H1 (cell line): ENCODE measurements at regions not wholly inside any gene's neighbourhood (a gene's known extent, or its start where the extent isn't known, plus 50 kb on each side); places are given as distances from the start of the nearest gene placed in this dataset.

Experiments used
- CTCF ChIA-PET: fragments of 300-600 bp; sonication (Branson Sonifier 250); formaldehyde crosslinking; loops from one replicate; lab custom pipeline; 2021; ENCODE audit not compliant: partially characterized antibody; lab: Charles Lee
- POLR2A ChIA-PET: fragments of 300-600 bp; sonication (Branson Sonifier 250); formaldehyde crosslinking; loops from one replicate; lab custom pipeline; 2021; ENCODE audit warnings: inconsistent platforms; ENCODE audit not compliant: partially characterized antibody; lab: Charles Lee
- DNase-seq, 2 experiments: peaks; one replicate each; pipeline versions ENCODE4 v3.0.0 to v3.0.0-alpha.2; 2010 to 2022; ENCODE audit warnings: low spot score in 2 of 2, low read depth in 1 of 2, mixed read lengths in 1 of 2
- FAIRE-seq: peaks from 2 replicates; lab custom pipeline; 2011; peaks lifted over from hg19 to GRCh38; lab: Jason Lieb, UNC
- H2AFZ ChIP-seq: 2 replicates; pipeline ENCODE4 v1.8.1; 2012; ENCODE audit warnings: low read length, inconsistent platforms
- H2AK5ac ChIP-seq: 2 replicates; pipeline ENCODE4 v1.6.1; 2013; ENCODE audit warnings: low read depth, low read length
- H2BK120ac ChIP-seq: replicated peaks from 2 replicates; pipeline ENCODE3; 2013; ENCODE audit warnings: low read depth, low read length, inconsistent platforms
- H2BK12ac ChIP-seq: 2 replicates; pipeline ENCODE4 v1.6.1; 2013; ENCODE audit warnings: low read depth, low read length
- H2BK15ac ChIP-seq: 2 replicates; pipeline ENCODE4 v1.6.1; 2013; ENCODE audit warnings: low read length
- H2BK20ac ChIP-seq: 2 replicates; pipeline ENCODE4 v1.6.1; 2013; ENCODE audit warnings: low read length
- H2BK5ac ChIP-seq: 2 replicates; pipeline ENCODE4 v1.6.1; 2013; ENCODE audit warnings: low read depth, low read length
- H3K14ac ChIP-seq: 2 replicates; pipeline ENCODE4 v1.6.1; 2013; ENCODE audit warnings: inconsistent platforms; ENCODE audit not compliant: insufficient read length
- H3K18ac ChIP-seq: 2 replicates; pipeline ENCODE4 v1.6.1; 2013; ENCODE audit warnings: low read length; ENCODE audit errors: extremely low read depth
- H3K23ac ChIP-seq: 2 replicates; pipeline ENCODE4 v1.6.1; 2013; ENCODE audit warnings: inconsistent platforms; ENCODE audit not compliant: insufficient read length
- H3K23me2 ChIP-seq: 2 replicates; pipeline ENCODE4 v1.6.1; 2013; ENCODE audit warnings: low read depth, low read length
- H3K27ac ChIP-seq: 2 replicates; pipeline ENCODE4 v1.6.1; 2011; ENCODE audit warnings: low read depth, low read length, inconsistent platforms
- H3K27me3 ChIP-seq, 4 experiments: replicated peaks in 1 of 4; 1 replicate in 1 of 4; 2 replicates in 3 of 4; pipeline versions ENCODE4 v1.6.1 to v1.8.1; 2011 to 2013; ENCODE audit warnings: low read length in 3 of 4, mild to moderate bottlenecking in 3 of 4, inconsistent platforms in 2 of 4, mixed read lengths in 2 of 4, moderate library complexity in 1 of 4; ENCODE audit not compliant: control insufficient read depth in 3 of 4, insufficient read depth in 3 of 4; ENCODE audit errors: extremely low read depth in 1 of 4
- H3K36me3 ChIP-seq, 4 experiments: 2 replicates each; pipeline versions ENCODE4 v1.6.1 to v1.8.1; 2011 to 2013; ENCODE audit warnings: mild to moderate bottlenecking in 4 of 4, low read length in 3 of 4, moderate library complexity in 2 of 4, control low read depth in 1 of 4, inconsistent platforms in 1 of 4; ENCODE audit not compliant: insufficient read depth in 4 of 4, control insufficient read depth in 2 of 4
- H3K4ac ChIP-seq: replicated peaks from 2 replicates; pipeline ENCODE3; 2013; ENCODE audit warnings: low read length, low read depth, mixed read lengths, inconsistent platforms; ENCODE audit not compliant: insufficient read length
- H3K4me1 ChIP-seq, 4 experiments: replicated peaks in 1 of 4; 1 replicate in 1 of 4; 2 replicates in 3 of 4; pipeline versions ENCODE4 v1.6.1 to v1.8.1; 2011 to 2013; ENCODE audit warnings: low read length in 3 of 4, inconsistent platforms in 2 of 4, mixed read lengths in 1 of 4; ENCODE audit not compliant: insufficient read depth in 4 of 4, control insufficient read depth in 3 of 4
- H3K4me2 ChIP-seq, 2 experiments: 2 replicates each; pipeline versions ENCODE4 v1.6.1 to v1.8.1; 2011 to 2013; ENCODE audit warnings: low read depth in 2 of 2, low read length in 2 of 2, control low read depth in 1 of 2, inconsistent platforms in 1 of 2, mild to moderate bottlenecking in 1 of 2; ENCODE audit not compliant: insufficient read depth in 1 of 2
- H3K4me3 ChIP-seq, 4 experiments: fragments of 200-600, 300-600 bp in 1 of 4; sonication (generic), shearing (Covaris generic), sonication (Bioruptor Twin) in 1 of 4; 2 replicates each; pipeline versions ENCODE4 v1.5.1 to v1.8.1; 2011 to 2016; ENCODE audit warnings: low read length in 4 of 4, low read depth in 3 of 4, control low read depth in 2 of 4, inconsistent platforms in 2 of 4, mild to moderate bottlenecking in 2 of 4, mixed read lengths in 1 of 4, moderate library complexity in 1 of 4; ENCODE audit not compliant: insufficient read depth in 2 of 4; ENCODE audit errors: extremely low read depth in 1 of 4
- H3K56ac ChIP-seq: replicated peaks from 2 replicates; pipeline ENCODE3; 2013; ENCODE audit warnings: low read depth, mild to moderate bottlenecking, mixed read lengths, low read length, inconsistent platforms; ENCODE audit not compliant: insufficient read length
- H3K79me1 ChIP-seq: 2 replicates; pipeline ENCODE4 v1.6.1; 2013; ENCODE audit warnings: low read depth, low read length, control low read depth
- H3K79me2 ChIP-seq, 2 experiments: 2 replicates each; pipeline versions ENCODE4 v1.6.1 to v1.8.1; 2012 to 2013; ENCODE audit warnings: low read length in 2 of 2, mild to moderate bottlenecking in 2 of 2, inconsistent platforms in 1 of 2; ENCODE audit not compliant: insufficient read depth in 2 of 2, control insufficient read depth in 1 of 2
- H3K9ac ChIP-seq, 4 experiments: replicated peaks in 1 of 4; 1 replicate in 1 of 4; 2 replicates in 3 of 4; pipeline versions ENCODE4 v1.6.1 to v1.8.1; 2011 to 2013; ENCODE audit warnings: low read depth in 3 of 4, low read length in 3 of 4, control low read depth in 2 of 4, mild to moderate bottlenecking in 2 of 4, moderate library complexity in 2 of 4, inconsistent platforms in 1 of 4; ENCODE audit errors: extremely low read depth in 1 of 4
- H3K9me3 ChIP-seq, 2 experiments: 2 replicates each; pipeline versions ENCODE4 v1.6.1 to v1.8.1; 2012 to 2013; ENCODE audit warnings: mild to moderate bottlenecking in 2 of 2, moderate library complexity in 2 of 2, control low read depth in 1 of 2, inconsistent platforms in 1 of 2, low read depth in 1 of 2, low read length in 1 of 2, mixed read lengths in 1 of 2; ENCODE audit not compliant: insufficient read depth in 2 of 2
- H4K20me1 ChIP-seq, 2 experiments: replicated peaks in 1 of 2; 2 replicates each; pipeline versions ENCODE3 to v1.8.1; 2011 to 2013; ENCODE audit warnings: inconsistent platforms in 2 of 2, low read length in 2 of 2, mild to moderate bottlenecking in 1 of 2; ENCODE audit not compliant: insufficient read depth in 2 of 2, control insufficient read depth in 1 of 2
- H4K5ac ChIP-seq: 2 replicates; pipeline ENCODE4 v1.6.1; 2013; ENCODE audit warnings: low read length, low read depth, mixed read lengths, inconsistent platforms; ENCODE audit not compliant: insufficient read length
- H4K8ac ChIP-seq: 2 replicates; pipeline ENCODE4 v1.8.0; 2013; ENCODE audit warnings: mild to moderate bottlenecking, moderate library complexity, low read length, inconsistent platforms; ENCODE audit not compliant: insufficient read depth; ENCODE audit errors: extremely low read depth
- H4K91ac ChIP-seq: replicated peaks from 2 replicates; pipeline ENCODE3; 2013; ENCODE audit warnings: low read length, mixed read lengths, inconsistent platforms; ENCODE audit not compliant: insufficient read length
- ATF2 ChIP-seq: IDR thresholded peaks from 2 replicates; pipeline ENCODE4 v1.6.1; 2012; ENCODE audit warnings: low read length, inconsistent platforms
- BCL11A ChIP-seq, 2 experiments: IDR thresholded peaks; one replicate each; pipeline ENCODE4 v1.6.1; 2011; ENCODE audit warnings: low read depth in 2 of 2, low read length in 2 of 2, mild to moderate bottlenecking in 2 of 2
- CTBP2 ChIP-seq: IDR thresholded peaks from 2 replicates; pipeline ENCODE4 v1.7.0; 2011; ENCODE audit warnings: borderline replicate concordance, mild to moderate bottlenecking, moderate library complexity, mixed read lengths, low read length; ENCODE audit not compliant: insufficient read depth, insufficient read length
- EP300 ChIP-seq, 2 experiments: IDR thresholded peaks; 1 replicate in 1 of 2; 2 replicates in 1 of 2; pipeline ENCODE4 v1.6.1; 2011 to 2012; ENCODE audit warnings: low read depth in 2 of 2, low read length in 2 of 2, mild to moderate bottlenecking in 2 of 2, borderline replicate concordance in 1 of 2, inconsistent platforms in 1 of 2, moderate library complexity in 1 of 2
- GTF2F1 ChIP-seq: IDR thresholded peaks from 2 replicates; pipeline ENCODE4 v1.6.1; 2012; ENCODE audit warnings: low read depth, low read length, improper control_type of control experiment, borderline replicate concordance
- KDM4A ChIP-seq: IDR thresholded peaks from one replicate; pipeline ENCODE4 v1.7.1; 2012; ENCODE audit warnings: low read depth, mild to moderate bottlenecking, moderate library complexity, low read length, inconsistent platforms; ENCODE audit not compliant: severe bottlenecking
- MAFK ChIP-seq: IDR thresholded peaks from 2 replicates; pipeline ENCODE4 v1.6.1; 2012; ENCODE audit warnings: low read depth, mild to moderate bottlenecking, improper control_type of control experiment, low read length
- PHF8 ChIP-seq: fragments of 200-600 bp; sonication (generic); conservative IDR thresholded peaks from 2 replicates; pipeline ENCODE4 v1.7.1; 2012; ENCODE audit warnings: low read depth, mild to moderate bottlenecking, inconsistent platforms, low read length, moderate library complexity
- POLR2AphosphoS5 ChIP-seq: IDR thresholded peaks from 2 replicates; pipeline ENCODE4 v1.6.1; 2011; ENCODE audit warnings: low read depth, low read length
- RXRA ChIP-seq: IDR thresholded peaks from 2 replicates; pipeline ENCODE4 v1.6.1; 2011; ENCODE audit warnings: low read depth, mild to moderate bottlenecking, low read length, moderate library complexity; ENCODE audit not compliant: insufficient read depth
- SIN3A ChIP-seq, 2 experiments: IDR thresholded peaks in 1 of 2; conservative IDR thresholded peaks in 1 of 2; 2 replicates each; pipeline ENCODE4 v1.6.1; 2011 to 2012; ENCODE audit warnings: low read length in 2 of 2, improper control_type of control experiment in 1 of 2, low read depth in 1 of 2, mild to moderate bottlenecking in 1 of 2
- WGBS, 2 experiments: shearing (Covaris generic) in 1 of 2; methylation state at CpG; one replicate each; pipeline versions ENCODE4 v1.1.6 to v1.1.7; 2013 to 2015; ENCODE audit warnings: low lambda C conversion rate in 2 of 2, mixed read lengths in 2 of 2, inconsistent platforms in 1 of 2, low coverage in 1 of 2, missing lambda C conversion rate in 1 of 2; ENCODE audit not compliant: insufficient replicate concordance in 2 of 2, insufficient coverage in 1 of 2, insufficient read length in 1 of 2; ENCODE audit errors: extremely low coverage in 1 of 2, missing lambda C conversion rate in 1 of 2; 5-methylcytosine and 5-hydroxymethylcytosine counted together

DNA sequence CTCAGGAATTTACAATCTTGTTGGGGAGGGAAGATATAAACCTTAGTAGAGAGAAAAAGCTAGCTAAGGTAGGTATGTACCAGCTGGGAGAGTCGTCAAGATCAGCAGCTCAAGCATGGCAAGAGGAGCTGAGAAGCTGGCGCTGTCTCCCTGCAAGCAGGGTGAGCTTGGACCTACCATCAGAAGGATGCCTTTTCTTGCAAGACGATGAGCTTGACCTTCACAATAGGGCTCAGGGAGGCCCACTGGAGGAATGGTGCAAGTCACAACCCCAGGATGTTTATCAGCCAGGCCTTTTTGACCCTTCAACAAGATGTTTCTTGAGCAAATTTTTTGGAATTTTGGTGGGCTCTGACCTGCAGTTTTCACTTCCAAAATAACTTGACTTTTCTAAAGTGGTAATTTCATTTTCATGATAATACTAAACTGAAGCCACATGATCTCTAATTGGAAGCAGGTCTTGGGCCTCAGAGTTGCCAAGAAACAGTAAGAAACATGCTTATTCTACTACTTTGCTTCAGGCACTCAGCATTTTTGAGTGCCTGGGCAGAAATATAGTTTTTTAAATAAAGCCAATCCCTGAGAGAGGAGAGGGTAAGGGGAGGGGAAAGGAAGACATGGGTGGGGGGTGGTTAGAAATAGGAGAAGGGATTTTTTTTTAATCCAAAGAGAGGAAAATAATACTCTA, 258.1 kb downstream of the CLIC5 start:
- Histone ChIP-seq H3K79me1 (no peaks in the 10 kb centered on the region), H3K79me2 (no peaks in the 10 kb centered on the region), H2BK12ac (no peak overlapping the region), H2AK5ac (no peak overlapping the region), H3K36me3 (no peaks in the 10 kb centered on the region), H3K56ac (no peak overlapping the region), H4K91ac (no peak overlapping the region), H3K23me2 (no peaks in the 10 kb centered on the region), H3K9ac (no peak overlapping the region), H3K4me3 (no peak overlapping the region), H3K4me2 (no peak overlapping the region), H3K27me3 (no peaks in the 10 kb centered on the region), H2BK5ac (no peak overlapping the region), H4K8ac (no peak overlapping the region), H3K4ac (no peak overlapping the region), H3K14ac (no peak overlapping the region), H3K9me3 (no peaks in the 10 kb centered on the region), H2BK20ac (no peak overlapping the region), H2BK15ac (no peak overlapping the region), H3K23ac (no peak overlapping the region), H4K5ac (no peak overlapping the region), H3K27ac (no peak overlapping the region), H3K18ac (no peak overlapping the region), H2BK120ac (no peak overlapping the region), H3K4me1 (no peaks in the 10 kb centered on the region), H4K20me1 (no peaks in the 10 kb centered on the region), H2AFZ (peak overlapping the region; percentile 79; the same call in 1 of the 2 replicates)
- POLR2A ChIA-PET = no interaction called here
- DNase-seq (no peak), FAIRE-seq (no peak)
- CTCF ChIA-PET = interaction anchor here (0.6 kb wide), 1 partner anchor 43 kb away, joined by 3 read pairs; no protein-coding TSS in a partner anchor
- 85% methylated on average over 3 of the region's 3 CpGs; no CpG with 5 or more reads in 1 of the 2 experiments for WGBS, 2 experiments
- TF ChIP-seq GTF2F1 (no peak), KDM4A (no peak), POLR2AphosphoS5 (no peak), CTBP2 (no peak), BCL11A (IDR thresholded peaks at IDR 0.05; ENCODE audit: low read depth in 2 of 2, low read length in 2 of 2) (no peak), PHF8 (no peak), RXRA (no peak), MAFK (no peak), EP300 (IDR thresholded peaks at IDR 0.05; ENCODE audit: borderline replicate concordance in 1 of 2, low read depth in 2 of 2, low read length in 2 of 2) (no peak), SIN3A (conservative IDR thresholded peaks at IDR 0.05 in 1 of 2, IDR thresholded peaks at IDR 0.05 in 1 of 2; ENCODE audit: low read depth in 1 of 2, low read length in 2 of 2) (no peak), ATF2 (no peak)
